ENCODE measurements at regions not wholly inside any gene's neighbourhood (a gene's known extent, or its start where the extent isn't known, plus 50 kb on each side); places are given as distances from the start of the nearest gene placed in this dataset.

GRCh38 chr9:86802900-86803673 is 144.2 kb downstream of the GAS1 start:
- no peak overlapping the region for H3K4me3 ChIP-seq (ENCODE audit: low read depth, low read length)
- no peak for TF ChIP-seq CTCF (IDR thresholded peaks at IDR 0.05; ENCODE audit: insufficient read depth, low read depth, low read length, missing control alignments)
- DNase-seq (ENCODE audit: low read depth): no peak

- no peak for DNase-seq (ENCODE audit: low read depth)
- TF ChIP-seq CTCF (IDR thresholded peaks at IDR 0.05; ENCODE audit: insufficient read depth, low read depth, low read length, missing control alignments): no peak
Observed at GRCh38 chr9:86801246-86801645, 146.1 kb downstream of the GAS1 start.

GRCh38 chr9:86800681-86801080 is 146.6 kb downstream of the GAS1 start:
- H3K4me3 ChIP-seq (ENCODE audit: low read depth, low read length): no peak overlapping the region
- TF ChIP-seq CTCF (IDR thresholded peaks at IDR 0.05; ENCODE audit: insufficient read depth, low read depth, low read length, missing control alignments): no peak
- no peak for DNase-seq (ENCODE audit: low read depth)

More at GRCh38 chr9:86801246-86801645, 146.1 kb downstream of the GAS1 start:
- no peak overlapping the region for H3K4me3 ChIP-seq (ENCODE audit: low read depth, low read length)

GRCh38 chr9:86798966-86799365 is 148.3 kb downstream of the GAS1 start:
- no peak overlapping the region for H3K4me3 ChIP-seq (ENCODE audit: low read depth, low read length)
- no peak for DNase-seq (ENCODE audit: low read depth)
- no peak for TF ChIP-seq CTCF (IDR thresholded peaks at IDR 0.05; ENCODE audit: insufficient read depth, low read depth, low read length, missing control alignments)

GRCh38 chr9:86796666-86797065 is 150.6 kb downstream of the GAS1 start:
- TF ChIP-seq CTCF (IDR thresholded peaks at IDR 0.05; ENCODE audit: insufficient read depth, low read depth, low read length, missing control alignments): no peak
- DNase-seq (ENCODE audit: low read depth): no peak
- H3K4me3 ChIP-seq (ENCODE audit: low read depth, low read length): no peak overlapping the region

GRCh38 chr9:86795823-86796553 is 151.3 kb downstream of the GAS1 start:
- no peak for TF ChIP-seq CTCF (IDR thresholded peaks at IDR 0.05; ENCODE audit: insufficient read depth, low read depth, low read length, missing control alignments)
- no peak overlapping the region for H3K4me3 ChIP-seq (ENCODE audit: low read depth, low read length)
- no peak for DNase-seq (ENCODE audit: low read depth)
